IMR-90 (cell line): ENCODE measurements at regions not wholly inside any gene's neighbourhood (a gene's known extent, or its start where the extent isn't known, plus 50 kb on each side); places are given as distances from the start of the nearest gene placed in this dataset.

Source experiments
- CTCF ChIP-seq: conservative IDR thresholded peaks from 2 replicates; pipeline ENCODE4 v1.5.1; 2012; ENCODE audit warnings: mild to moderate bottlenecking, low read depth, low read length, improper control_type of control experiment
- MAZ ChIP-seq: IDR thresholded peaks from 2 replicates; pipeline ENCODE4 v1.6.1; 2012; ENCODE audit warnings: low read depth, mild to moderate bottlenecking, low read length, improper control_type of control experiment, moderate library complexity, borderline replicate concordance
- MXI1 ChIP-seq: IDR thresholded peaks from 2 replicates; pipeline ENCODE4 v1.6.1; 2012; ENCODE audit warnings: low read depth, mild to moderate bottlenecking, low read length, moderate library complexity, borderline replicate concordance
- NFE2L2 ChIP-seq: fragments of 150-350 bp; IDR thresholded peaks from 2 replicates; pipeline ENCODE4 v1.6.1; 2016; ENCODE audit warnings: low read depth, mild to moderate bottlenecking, low read length
- RAD21 ChIP-seq: IDR thresholded peaks from 2 replicates; pipeline ENCODE4 v1.6.1; 2012; ENCODE audit warnings: low read length, improper control_type of control experiment

- no peak for TF ChIP-seq NFE2L2
- no peak for TF ChIP-seq CTCF
- no peak for TF ChIP-seq MXI1
- TF ChIP-seq RAD21, result no peak
- TF ChIP-seq MAZ, result no peak
These were observed 339.3 kb downstream of the BRINP1 start for GRCh38 chr9:119029886-119030285.
